ENCODE measurements at regions not wholly inside any gene's neighbourhood (a gene's known extent, or its start where the extent isn't known, plus 50 kb on each side); places are given as distances from the start of the nearest gene placed in this dataset.

GRCh38 chr2:128371648-128372345, 53.1 kb upstream of the HS6ST1 start:
- DNase-seq (ENCODE audit: low spot score in 2 of 2) = no peak
- no peak overlapping the region for H3K4me3 ChIP-seq (ENCODE audit: low read depth, poor library complexity, severe bottlenecking)
- intact Hi-C loops (cut with DNase I; ENCODE audit: low total_unique reads) = no loop called here
- 88 to 96% methylated on average over 6 to 11 of the region's 11 CpGs for WGBS, 2 donors
- no peak for TF ChIP-seq CTCF (IDR thresholded peaks at IDR 0.05)
- no peak for TF ChIP-seq POLR2A (IDR thresholded peaks at IDR 0.05)

GRCh38 chr2:128372621-128373341, 54.1 kb upstream of the HS6ST1 start:
- intact Hi-C loops (cut with DNase I; ENCODE audit: low total_unique reads) = no loop called here
- no peak for TF ChIP-seq CTCF (IDR thresholded peaks at IDR 0.05)
- no peak for TF ChIP-seq POLR2A (IDR thresholded peaks at IDR 0.05)
- DNase-seq (ENCODE audit: low spot score in 2 of 2) = no peak
- no peak overlapping the region for H3K4me3 ChIP-seq (ENCODE audit: low read depth, poor library complexity, severe bottlenecking)
- WGBS, 2 donors = 89 to 93% methylated on average over 24 of the region's 24 CpGs

- TF ChIP-seq POLR2A (IDR thresholded peaks at IDR 0.05) (no peak), CTCF (IDR thresholded peaks at IDR 0.05) (no peak)
- WGBS, 2 donors = 69 to 71% methylated on average over 9 to 10 of the region's 10 CpGs
- no peak overlapping the region for H3K4me3 ChIP-seq (ENCODE audit: low read depth, poor library complexity, severe bottlenecking)
- no peak for DNase-seq (ENCODE audit: low spot score in 2 of 2)
- intact Hi-C loops (cut with DNase I; ENCODE audit: low total_unique reads) = no loop called here
Measured at GRCh38 chr2:128373451-128374000, 54.9 kb upstream of the HS6ST1 start.

- TF ChIP-seq CTCF (IDR thresholded peaks at IDR 0.05) (no peak), POLR2A (IDR thresholded peaks at IDR 0.05) (no peak)
- peak in 1 of 2 donors; percentile 81 for DNase-seq (ENCODE audit: low spot score in 2 of 2)
- 56 to 68% methylated on average over 15 of the region's 15 CpGs for WGBS, 2 donors
- intact Hi-C loops (cut with DNase I; ENCODE audit: low total_unique reads) = no loop called here
- no peak overlapping the region for H3K4me3 ChIP-seq (ENCODE audit: low read depth, poor library complexity, severe bottlenecking)
Measured at GRCh38 chr2:128374001-128374710, 55.5 kb upstream of the HS6ST1 start.

- intact Hi-C loops (cut with DNase I; ENCODE audit: low total_unique reads) = no loop called here
- no peak overlapping the region for H3K4me3 ChIP-seq (ENCODE audit: low read depth, poor library complexity, severe bottlenecking)
- 44 to 60% methylated on average over 18 to 19 of the region's 19 CpGs for WGBS, 2 donors
Measured at GRCh38 chr2:128374711-128375413, 56.2 kb upstream of the HS6ST1 start.

More at GRCh38 chr2:128374711-128375413, 56.2 kb upstream of the HS6ST1 start:
- no peak for TF ChIP-seq POLR2A (IDR thresholded peaks at IDR 0.05)
- no peak for TF ChIP-seq CTCF (IDR thresholded peaks at IDR 0.05)
- peak in 1 of 2 donors; percentile 79 for DNase-seq (ENCODE audit: low spot score in 2 of 2)

Measured in lower leg skin (tissue), 4 donors.